ENCODE measurements at regions not wholly inside any gene's neighbourhood (a gene's known extent, or its start where the extent isn't known, plus 50 kb on each side); places are given as distances from the start of the nearest gene placed in this dataset.

- no peaks in the 10 kb centered on the region for H3K4me1 ChIP-seq (replicated peaks in 1 of 2; ENCODE audit: control insufficient read depth in 2 of 2, insufficient read depth in 2 of 2, low read length in 2 of 2)
- no peaks in the 10 kb centered on the region for H4K20me1 ChIP-seq (replicated peaks; ENCODE audit: control insufficient read depth, insufficient read depth, low read length)
- H3K36me3 ChIP-seq (ENCODE audit: control insufficient read depth, insufficient read depth, low read length) = no peaks in the 10 kb centered on the region
- in situ Hi-C loops (cut with MboI) = no loop called here
- no TSS peak for BruUV-seq (replicated peaks)
- no peak overlapping the region for H2AFZ ChIP-seq (ENCODE audit: low read depth, low read length)
- H3K4me3 ChIP-seq = no peak overlapping the region
- FAIRE-seq (no peak), DNase-seq (ENCODE audit: extremely low read depth in 1 of 4, low spot score in 3 of 4) (no peak), ATAC-seq (no peak)
- no peak overlapping the region for H3K4me2 ChIP-seq (ENCODE audit: insufficient read depth, low read length)
- 0% methylated on average over 3 of the region's 3 CpGs for WGBS (ENCODE audit: insufficient coverage, low coverage, missing lambda C conversion rate)
- no peaks in the 10 kb centered on the region for H3K9me3 ChIP-seq (replicated peaks; ENCODE audit: control insufficient read depth, insufficient read depth, low read depth, low read length)
- no peaks in the 10 kb centered on the region for H3K79me2 ChIP-seq (ENCODE audit: control insufficient read depth, insufficient read depth, low read length)
- ChIA-PET POLR2A (no interaction called here), CTCF (ENCODE audit: low intra/inter-chr PET ratio) (no interaction called here)
- no peaks in the 10 kb centered on the region for H3K27me3 ChIP-seq (ENCODE audit: control insufficient read depth in 2 of 2, insufficient read depth in 2 of 2, low read length in 2 of 2)
- H3K9me1 ChIP-seq (ENCODE audit: control insufficient read depth, insufficient read depth, low read length) = no peaks in the 10 kb centered on the region
- TF ChIP-seq SMAD2 (IDR thresholded peaks at IDR 0.05; ENCODE audit: low read depth, low read length) = no peak
- no peak for TF ChIP-seq PRMT5 (CRISPR knock-in tag; IDR thresholded peaks at IDR 0.05)
- no peak for TF ChIP-seq CHD4 (IDR thresholded peaks at IDR 0.05; ENCODE audit: insufficient read depth, insufficient replicate concordance, low read depth, low read length, poor library complexity, severe bottlenecking)
- no peak for TF ChIP-seq NFIC (IDR thresholded peaks at IDR 0.05)
- no peak for TF ChIP-seq TCFL5 (CRISPR knock-in tag; conservative IDR thresholded peaks at IDR 0.05)
- no peak for TF ChIP-seq TEAD4 (IDR thresholded peaks at IDR 0.05; ENCODE audit: low read length)
- TF ChIP-seq TEAD4 (CRISPR knock-in tag; IDR thresholded peaks at IDR 0.05; ENCODE audit: borderline replicate concordance) = no peak
- no peak for TF ChIP-seq LCOR (CRISPR knock-in tag; IDR thresholded peaks at IDR 0.05)
- no peak for TF ChIP-seq CHD2 (IDR thresholded peaks at IDR 0.05; ENCODE audit: low read depth, low read length)
- no peak for TF ChIP-seq KLF6 (CRISPR knock-in tag; IDR thresholded peaks at IDR 0.05; ENCODE audit: borderline replicate concordance)
- TF ChIP-seq FOSL1 (tag; conservative IDR thresholded peaks at IDR 0.05) = no peak
- TF ChIP-seq CGGBP1 (CRISPR knock-in tag; IDR thresholded peaks at IDR 0.05) = no peak
- TF ChIP-seq STAT5A (IDR thresholded peaks at IDR 0.05; ENCODE audit: borderline replicate concordance, low read length) = no peak
- no peak for TF ChIP-seq ARNT (IDR thresholded peaks at IDR 0.05)
- no peak for TF ChIP-seq ZNF778 (CRISPR knock-in tag; IDR thresholded peaks at IDR 0.05)
- no peak for TF ChIP-seq GMEB1 (CRISPR knock-in tag; IDR thresholded peaks at IDR 0.05)
- TF ChIP-seq THRA (IDR thresholded peaks at IDR 0.05) = no peak
- no peak for TF ChIP-seq XRCC5 (IDR thresholded peaks at IDR 0.05; ENCODE audit: low read depth, low read length)
- no peak for TF ChIP-seq ZNF41 (CRISPR knock-in tag; conservative IDR thresholded peaks at IDR 0.05)
- H3K27ac ChIP-seq (ENCODE audit: extremely low read depth, low read depth, low read length) = no peak overlapping the region
- intact Hi-C loops (cut with micrococcal nuclease) = no loop called here
- H3K9ac ChIP-seq (ENCODE audit: insufficient read depth in 1 of 2, low read depth in 2 of 2, low read length in 2 of 2) = no peak overlapping the region
These were observed 328.4 kb downstream of the PAX3 start for GRCh38 chr2:221970389-221970788.

Data from K562 (cell line).